Osteoblast (primary cell): ENCODE measurements at regions not wholly inside any gene's neighbourhood (a gene's known extent, or its start where the extent isn't known, plus 50 kb on each side); places are given as distances from the start of the nearest gene placed in this dataset.
A peak's percentile ranks its signal among the peaks of the same experiment; 100 is the strongest.

ENCODE experiments used
- DNase-seq: peaks from one replicate; pipeline ENCODE4 v3.0.0; 2011; ENCODE audit warnings: low spot score, mixed read lengths; ENCODE audit not compliant: insufficient read length; ENCODE audit errors: missing footprints
- H2AFZ ChIP-seq: 2 replicates; pipeline ENCODE4 v1.6.0; 2011; ENCODE audit warnings: mild to moderate bottlenecking, low read length
- H3K27ac ChIP-seq: 2 replicates; pipeline ENCODE4 v1.5.1; 2011; ENCODE audit warnings: mild to moderate bottlenecking, low read depth, low read length, moderate library complexity
- H3K27me3 ChIP-seq: 2 replicates; pipeline ENCODE4 v1.6.0; 2012; ENCODE audit warnings: mild to moderate bottlenecking, control low read depth, inconsistent platforms, low read length, moderate library complexity; ENCODE audit not compliant: insufficient read depth
- H3K36me3 ChIP-seq: 2 replicates; pipeline ENCODE4 v1.5.1; 2011; ENCODE audit warnings: mild to moderate bottlenecking, low read length, control low read depth, moderate library complexity; ENCODE audit not compliant: insufficient read depth
- H3K4me1 ChIP-seq: 2 replicates; pipeline ENCODE4 v1.5.1; 2011; ENCODE audit warnings: mild to moderate bottlenecking, low read length, control low read depth, moderate library complexity; ENCODE audit not compliant: insufficient read depth
- H3K4me2 ChIP-seq: 2 replicates; pipeline ENCODE4 v1.6.0; 2011; ENCODE audit warnings: mild to moderate bottlenecking, low read length; ENCODE audit not compliant: insufficient read depth
- H3K4me3 ChIP-seq: fragments of 200-600 bp; sonication (generic); 3 replicates; pipeline ENCODE4 v1.5.1; 2012; ENCODE audit warnings: mild to moderate bottlenecking, low read length, inconsistent platforms; ENCODE audit not compliant: insufficient read depth
- H3K79me2 ChIP-seq: 2 replicates; pipeline ENCODE4 v1.6.0; 2012; ENCODE audit warnings: mild to moderate bottlenecking, low read length, control low read depth, inconsistent platforms; ENCODE audit not compliant: insufficient read depth
- H3K9me3 ChIP-seq: 2 replicates; pipeline ENCODE4 v1.5.1; 2011; ENCODE audit warnings: low read depth, low read length, control low read depth
- H4K20me1 ChIP-seq: 2 replicates; pipeline ENCODE4 v1.6.0; 2012; ENCODE audit warnings: mild to moderate bottlenecking, low read length, control low read depth; ENCODE audit not compliant: insufficient read depth
- CTCF ChIP-seq: IDR thresholded peaks from 2 replicates; pipeline ENCODE4 v1.5.1; 2011; ENCODE audit warnings: mild to moderate bottlenecking, low read depth, low read length, moderate library complexity; ENCODE audit errors: extremely low read depth

- no peak for TF ChIP-seq CTCF
- no peak for DNase-seq
- no peak overlapping the region for H3K27ac ChIP-seq
- no peak overlapping the region for H3K4me2 ChIP-seq
- no peak overlapping the region for H2AFZ ChIP-seq
- no peak overlapping the region for H3K4me3 ChIP-seq
- no peaks in the 10 kb centered on the region for H3K79me2 ChIP-seq
- H3K4me1 ChIP-seq: no peaks in the 10 kb centered on the region
- peaks cover 14% of the 10 kb centered on the region for H3K27me3 ChIP-seq
- H4K20me1 ChIP-seq: no peaks in the 10 kb centered on the region
- no peaks in the 10 kb centered on the region for H3K36me3 ChIP-seq
- H3K9me3 ChIP-seq: no peaks in the 10 kb centered on the region
Observed at GRCh38 chr11:119809346-119809745, 80.3 kb upstream of the NECTIN1 start.

- H3K4me1 ChIP-seq: no peaks in the 10 kb centered on the region
- no peak for DNase-seq
- no peaks in the 10 kb centered on the region for H3K36me3 ChIP-seq
- H3K27ac ChIP-seq: no peak overlapping the region
- no peaks in the 10 kb centered on the region for H3K9me3 ChIP-seq
- H2AFZ ChIP-seq: no peak overlapping the region
- peaks cover 18% of the 10 kb centered on the region for H3K27me3 ChIP-seq
- no peak overlapping the region for H3K4me2 ChIP-seq
- H4K20me1 ChIP-seq: no peaks in the 10 kb centered on the region
- TF ChIP-seq CTCF: no peak
- H3K79me2 ChIP-seq: no peaks in the 10 kb centered on the region
- H3K4me3 ChIP-seq: no peak overlapping the region
Observed at GRCh38 chr11:119808407-119809185, 79.6 kb upstream of the NECTIN1 start.

GRCh38 chr11:119807841-119808240 is 78.8 kb upstream of the NECTIN1 start:
- H3K27ac ChIP-seq: no peak overlapping the region
- H3K79me2 ChIP-seq: no peaks in the 10 kb centered on the region
- DNase-seq: peak; percentile 15
- no peaks in the 10 kb centered on the region for H4K20me1 ChIP-seq
- no peak overlapping the region for H2AFZ ChIP-seq
- no peaks in the 10 kb centered on the region for H3K36me3 ChIP-seq
- no peak for TF ChIP-seq CTCF
- no peaks in the 10 kb centered on the region for H3K9me3 ChIP-seq
- no peak overlapping the region for H3K4me2 ChIP-seq
- no peaks in the 10 kb centered on the region for H3K4me1 ChIP-seq
- no peak overlapping the region for H3K4me3 ChIP-seq
- H3K27me3 ChIP-seq: peaks cover 18% of the 10 kb centered on the region

- H3K36me3 ChIP-seq: no peaks in the 10 kb centered on the region
- TF ChIP-seq CTCF: no peak
- no peak overlapping the region for H3K27ac ChIP-seq
- peak; percentile 46 for DNase-seq
- H3K4me1 ChIP-seq: no peaks in the 10 kb centered on the region
- no peaks in the 10 kb centered on the region for H4K20me1 ChIP-seq
- H3K27me3 ChIP-seq: peaks cover 22% of the 10 kb centered on the region
- no peak overlapping the region for H2AFZ ChIP-seq
- H3K4me2 ChIP-seq: no peak overlapping the region
- H3K9me3 ChIP-seq: no peaks in the 10 kb centered on the region
- H3K4me3 ChIP-seq: no peak overlapping the region
- no peaks in the 10 kb centered on the region for H3K79me2 ChIP-seq
Observed at GRCh38 chr11:119807402-119807801, 78.4 kb upstream of the NECTIN1 start.
